SK-N-SH (cell line): ENCODE measurements at regions not wholly inside any gene's neighbourhood (a gene's known extent, or its start where the extent isn't known, plus 50 kb on each side); places are given as distances from the start of the nearest gene placed in this dataset.

Source experiments
- CHD2 ChIP-seq: fragments of 150-350 bp; IDR thresholded peaks from 2 replicates; pipeline ENCODE4 v1.6.1; 2018; ENCODE audit warnings: low read length; ENCODE audit not compliant: partially characterized antibody
- CTCF ChIP-seq: fragments of 200-600 bp; sonication (generic); IDR thresholded peaks from 2 replicates; pipeline ENCODE4 v1.6.1; 2017; ENCODE audit warnings: antibody characterized with exemption, mild to moderate bottlenecking, moderate library complexity
- EZH2phosphoT487 ChIP-seq: fragments of 200-600 bp; sonication (generic); IDR thresholded peaks from 2 replicates; pipeline ENCODE4 v1.6.1; 2017; ENCODE audit warnings: low read depth, mixed run types, mild to moderate bottlenecking, antibody characterized with exemption, moderate library complexity, borderline replicate concordance
- GABPA ChIP-seq: IDR thresholded peaks from 2 replicates; pipeline ENCODE4 v1.4.0; 2012; ENCODE audit warnings: low read depth, mild to moderate bottlenecking
- JUND ChIP-seq: IDR thresholded peaks from 2 replicates; pipeline ENCODE4 v1.4.0; 2012
- POLR2AphosphoS5 ChIP-seq: IDR thresholded peaks from 2 replicates; pipeline ENCODE4 v1.6.1; 2012; ENCODE audit warnings: low read depth, low read length
- RAD21 ChIP-seq: IDR thresholded peaks from 2 replicates; pipeline ENCODE4 v1.6.1; 2012; ENCODE audit warnings: mild to moderate bottlenecking, low read length
- SMC3 ChIP-seq: IDR thresholded peaks from 2 replicates; pipeline ENCODE4 v1.6.1; 2012; ENCODE audit warnings: low read depth, low read length, improper control_type of control experiment
- TAF1 ChIP-seq: IDR thresholded peaks from 2 replicates; pipeline ENCODE4 v1.6.1; 2012; ENCODE audit warnings: low read depth, mild to moderate bottlenecking, low read length, moderate library complexity, borderline replicate concordance
- USF1 ChIP-seq: IDR thresholded peaks from 2 replicates; pipeline ENCODE4 v1.4.0; 2012; ENCODE audit warnings: low read depth, borderline replicate concordance
- YY1 ChIP-seq: IDR thresholded peaks from 2 replicates; pipeline ENCODE4 v1.4.0; 2012; ENCODE audit warnings: low read depth, mild to moderate bottlenecking
- ZBTB33 ChIP-seq: IDR thresholded peaks from 2 replicates; pipeline ENCODE4 v1.4.0; 2012; ENCODE audit warnings: low read depth, borderline replicate concordance

GRCh38 chr12:25793196-25793595 is 165.3 kb upstream of the RASSF8 start:
- TF ChIP-seq POLR2AphosphoS5 (no peak), CTCF (no peak), JUND (no peak), ZBTB33 (no peak), CHD2 (no peak), SMC3 (no peak), TAF1 (no peak), GABPA (no peak), EZH2phosphoT487 (no peak), YY1 (no peak), RAD21 (no peak), USF1 (no peak)
